GM21576 (cell line): ENCODE measurements at regions not wholly inside any gene's neighbourhood (a gene's known extent, or its start where the extent isn't known, plus 50 kb on each side); places are given as distances from the start of the nearest gene placed in this dataset.
A peak's percentile ranks its signal among the peaks of the same experiment; 100 is the strongest.

Source experiments
- ATAC-seq: cut with Tn5 transposase; IDR thresholded peaks from one replicate; pipeline ENCODE4 v1.9.1; 2021; ENCODE audit warnings: mild to moderate bottlenecking, moderate library complexity; ENCODE audit not compliant: unreplicated experiment

- ATAC-seq, result no peak
Observed at GRCh38 chr11:116109228-116109627, 605.0 kb upstream of the CADM1 start.

- no peak for ATAC-seq
Observed at GRCh38 chr11:116108161-116108560, 603.9 kb upstream of the CADM1 start.

DNA sequence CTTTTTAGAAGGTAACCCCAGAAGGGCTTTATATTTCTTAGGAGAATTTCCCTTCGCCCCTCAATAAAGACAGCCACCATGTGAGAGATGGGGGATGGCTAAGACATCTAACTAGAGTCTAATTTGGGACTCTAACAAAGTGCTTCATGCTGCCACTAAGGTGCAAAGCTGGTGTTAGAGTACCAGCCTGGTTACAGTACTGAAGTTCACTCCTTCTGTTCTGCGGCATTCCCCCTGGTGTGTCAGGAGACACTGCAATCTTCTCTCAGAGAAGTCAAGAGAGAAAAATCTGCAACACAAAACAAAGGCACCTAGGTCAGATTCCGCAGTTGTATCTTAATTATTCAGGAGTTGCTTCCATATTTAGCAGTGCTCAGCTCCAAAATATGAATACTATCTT, 603.0 kb upstream of the CADM1 start:
- ATAC-seq, result no peak

GRCh38 chr11:116104498-116105174, 600.4 kb upstream of the CADM1 start:
- no peak for ATAC-seq

- no peak for ATAC-seq
Observed at GRCh38 chr11:116101902-116102301, 597.7 kb upstream of the CADM1 start.

- no peak for ATAC-seq
Observed at GRCh38 chr11:116100016-116100415, 595.8 kb upstream of the CADM1 start.

DNA sequence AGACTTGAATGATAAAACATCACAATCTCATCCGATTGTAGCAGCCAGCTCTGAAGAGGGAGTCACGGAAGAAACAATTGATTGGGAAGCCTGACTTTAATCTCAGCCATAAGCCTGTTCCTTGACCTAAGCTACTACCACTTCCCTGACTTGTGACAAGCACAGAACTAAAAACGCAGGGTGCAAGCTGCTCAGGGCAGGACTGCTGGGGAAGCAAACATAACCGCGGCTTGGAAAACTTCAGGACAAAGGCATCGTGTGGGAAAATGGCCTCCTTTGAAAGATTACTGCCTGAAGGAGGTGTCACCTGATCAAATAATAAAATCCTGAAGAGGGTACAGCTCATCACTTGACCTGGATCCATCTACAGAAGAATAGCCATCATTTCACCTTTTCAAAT, 595.3 kb upstream of the CADM1 start:
- no peak for ATAC-seq

DNA sequence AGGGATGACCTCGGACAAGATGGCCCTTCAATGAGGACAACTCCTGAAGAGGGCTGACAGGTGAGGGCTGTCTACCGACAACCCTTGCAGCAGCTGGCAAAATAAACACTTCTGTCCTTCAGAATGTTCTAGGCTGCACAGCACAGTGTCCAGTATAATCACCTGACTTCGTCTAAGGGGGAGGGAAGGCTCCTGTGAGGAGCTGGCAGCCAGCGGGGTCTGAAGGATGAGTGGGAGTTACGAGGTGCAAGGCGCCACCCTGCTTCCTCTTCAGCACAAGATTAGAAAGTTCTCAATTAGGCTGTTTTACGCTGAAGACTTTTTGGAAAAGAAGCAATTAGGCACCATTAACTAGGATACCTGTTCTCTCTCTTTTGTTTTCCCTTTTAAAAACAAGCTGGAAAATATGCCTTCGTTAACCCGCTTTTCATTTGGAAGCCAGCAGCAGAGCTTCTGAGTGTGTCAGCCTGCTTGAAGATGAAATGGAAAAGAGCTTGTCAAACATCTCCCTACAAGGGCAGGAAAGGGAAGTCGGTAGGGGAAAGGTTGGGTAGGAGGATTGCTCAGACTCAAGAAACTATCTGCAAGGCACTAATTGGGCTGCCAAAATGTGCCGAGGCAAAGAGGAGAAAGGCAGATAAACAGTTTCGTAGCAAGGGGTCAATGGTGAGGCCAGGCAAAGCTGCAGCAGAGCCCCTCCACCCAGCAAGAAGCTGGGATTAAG, 592.2 kb upstream of the CADM1 start:
- ATAC-seq, result no peak

- ATAC-seq, result no peak
Observed at GRCh38 chr11:116093481-116094270, 589.5 kb upstream of the CADM1 start.

DNA sequence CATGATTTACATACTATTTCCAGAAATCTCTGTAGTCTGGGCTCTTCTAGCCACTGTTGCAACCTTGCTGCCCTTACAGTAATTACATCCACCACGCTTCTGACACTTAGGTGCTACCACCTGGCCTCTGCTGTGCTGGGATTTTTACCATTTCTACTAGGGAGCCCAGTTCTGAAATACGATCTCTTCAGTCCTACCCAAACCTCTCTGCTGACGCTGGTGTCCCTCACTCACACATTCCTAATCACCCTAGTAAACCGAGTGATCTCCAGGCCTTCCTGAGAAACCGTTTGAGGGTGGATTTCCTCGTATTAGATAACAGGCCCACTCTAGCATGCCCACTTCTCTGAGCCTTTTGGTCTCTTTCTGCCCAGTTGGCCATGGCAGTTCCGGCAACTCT, 588.9 kb upstream of the CADM1 start:
- no peak for ATAC-seq

DNA sequence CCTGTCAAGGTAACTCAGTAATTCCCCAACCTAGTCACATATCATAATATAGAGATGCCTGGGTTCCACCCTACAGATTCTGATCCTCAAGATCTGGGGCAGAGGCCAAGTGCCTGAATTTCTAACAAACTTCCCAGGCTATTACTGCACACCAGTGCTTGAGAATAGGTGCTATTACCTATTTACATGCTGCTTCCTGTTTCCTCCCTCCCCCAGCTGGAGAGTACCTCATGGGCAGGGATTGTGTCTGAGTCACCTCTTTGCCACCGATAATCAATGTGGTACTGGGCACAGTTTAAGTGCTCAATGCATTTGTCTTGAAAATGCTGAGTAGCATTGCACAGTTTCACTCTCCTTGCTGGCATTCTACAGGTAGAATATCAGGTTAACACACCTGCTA, 582.2 kb upstream of the CADM1 start:
- ATAC-seq, result no peak

DNA sequence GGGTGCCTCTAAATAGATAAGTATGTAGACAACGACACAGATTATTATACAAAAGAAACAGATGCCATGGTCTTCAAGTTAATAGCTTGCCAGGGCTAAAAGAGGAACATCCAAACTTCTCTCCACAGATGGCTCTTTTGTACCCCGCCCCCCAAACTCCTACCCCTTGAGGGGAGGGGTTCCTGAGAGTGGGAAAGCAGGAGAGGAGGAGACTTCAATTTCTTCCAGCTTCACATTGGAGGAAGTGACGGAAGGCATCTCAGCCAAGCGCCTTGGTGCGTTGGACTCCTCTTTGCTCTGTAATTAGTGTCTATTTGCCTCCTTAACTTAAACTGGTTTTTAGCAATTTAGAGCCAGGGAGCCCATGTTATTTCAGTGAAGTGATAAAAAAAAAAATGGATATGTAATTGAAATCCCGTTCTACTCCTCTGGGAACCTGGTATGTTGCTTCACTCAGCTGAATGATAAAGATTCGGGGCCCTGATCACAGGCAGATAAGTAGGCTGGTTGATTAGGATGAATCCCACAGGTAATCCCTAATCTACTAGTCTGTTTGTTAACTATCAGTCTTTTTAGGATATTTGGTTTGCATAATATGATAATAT, 580.9 kb upstream of the CADM1 start:
- no peak for ATAC-seq

GRCh38 chr11:116084511-116084910, 580.3 kb upstream of the CADM1 start:
- no peak for ATAC-seq

GRCh38 chr11:116082256-116082655, 578.0 kb upstream of the CADM1 start:
- no peak for ATAC-seq

DNA sequence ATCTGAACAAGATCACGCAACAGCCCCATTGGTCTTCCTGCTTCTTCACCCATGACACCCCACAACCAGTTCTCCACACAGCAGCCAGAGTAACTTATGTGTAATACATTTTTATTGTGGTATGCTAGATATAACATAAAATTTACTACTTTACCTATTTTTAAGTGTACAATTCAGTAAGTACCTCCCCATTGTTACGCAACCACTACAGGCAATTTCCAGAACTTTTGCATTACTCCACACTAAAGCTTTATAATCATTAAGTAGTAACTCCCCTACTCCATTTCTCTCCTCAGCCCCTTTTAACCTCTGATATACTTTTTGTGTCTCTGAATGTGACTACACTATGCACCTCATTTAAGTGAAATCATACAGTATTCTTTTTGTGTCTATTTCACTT, 575.4 kb upstream of the CADM1 start:
- no peak for ATAC-seq

GRCh38 chr11:116078101-116078591, 573.9 kb upstream of the CADM1 start:
- ATAC-seq, result no peak

- no peak for ATAC-seq
Observed at GRCh38 chr11:116077092-116077491, 572.9 kb upstream of the CADM1 start.

DNA sequence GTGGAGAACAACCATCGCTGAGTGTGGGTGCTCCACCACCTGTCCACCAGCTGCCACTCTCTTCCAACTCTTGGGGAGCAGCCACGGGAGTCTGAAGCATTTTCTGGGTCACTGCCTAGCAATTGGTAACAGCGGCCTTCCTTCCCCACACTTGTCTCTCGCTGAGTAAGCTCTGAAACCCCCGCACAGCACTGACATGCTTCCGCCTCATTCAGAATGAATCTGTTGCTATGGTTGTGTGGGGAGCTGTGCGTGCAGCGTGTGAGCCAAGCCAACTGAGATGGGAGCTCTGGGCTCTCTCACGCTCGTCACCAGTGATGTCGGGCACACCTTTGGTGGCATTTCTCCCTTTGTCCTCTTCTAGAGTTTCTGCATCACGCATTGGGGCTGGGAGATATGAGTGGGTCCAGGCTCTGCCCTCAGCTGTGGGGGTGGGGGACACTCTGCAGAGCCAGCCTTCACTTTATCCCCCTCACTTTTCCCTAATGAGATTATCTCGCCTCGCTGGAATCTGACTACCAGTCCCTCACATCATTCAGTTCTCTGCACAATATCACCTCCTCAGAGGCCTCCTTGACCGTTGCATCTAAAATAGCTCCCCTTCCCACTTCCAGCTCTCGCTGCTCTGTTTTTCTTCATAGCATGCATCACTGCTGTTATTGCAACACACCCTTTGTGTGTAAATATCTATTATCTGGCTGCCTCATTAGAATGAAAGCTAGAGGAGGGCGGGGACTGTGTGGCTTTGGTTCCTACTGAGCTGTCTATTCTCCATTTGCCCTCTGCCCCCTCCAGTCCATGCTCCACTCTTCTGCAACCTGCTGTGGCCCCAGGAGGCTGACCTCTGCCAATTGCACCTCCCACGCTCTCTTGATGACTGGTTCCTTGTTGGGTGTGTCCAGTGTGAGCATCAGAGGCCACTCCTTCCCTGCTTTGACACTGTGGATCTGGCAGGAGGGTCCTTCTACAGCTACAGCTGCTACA, 569.9 kb upstream of the CADM1 start:
- ATAC-seq, result peak; percentile 78

DNA sequence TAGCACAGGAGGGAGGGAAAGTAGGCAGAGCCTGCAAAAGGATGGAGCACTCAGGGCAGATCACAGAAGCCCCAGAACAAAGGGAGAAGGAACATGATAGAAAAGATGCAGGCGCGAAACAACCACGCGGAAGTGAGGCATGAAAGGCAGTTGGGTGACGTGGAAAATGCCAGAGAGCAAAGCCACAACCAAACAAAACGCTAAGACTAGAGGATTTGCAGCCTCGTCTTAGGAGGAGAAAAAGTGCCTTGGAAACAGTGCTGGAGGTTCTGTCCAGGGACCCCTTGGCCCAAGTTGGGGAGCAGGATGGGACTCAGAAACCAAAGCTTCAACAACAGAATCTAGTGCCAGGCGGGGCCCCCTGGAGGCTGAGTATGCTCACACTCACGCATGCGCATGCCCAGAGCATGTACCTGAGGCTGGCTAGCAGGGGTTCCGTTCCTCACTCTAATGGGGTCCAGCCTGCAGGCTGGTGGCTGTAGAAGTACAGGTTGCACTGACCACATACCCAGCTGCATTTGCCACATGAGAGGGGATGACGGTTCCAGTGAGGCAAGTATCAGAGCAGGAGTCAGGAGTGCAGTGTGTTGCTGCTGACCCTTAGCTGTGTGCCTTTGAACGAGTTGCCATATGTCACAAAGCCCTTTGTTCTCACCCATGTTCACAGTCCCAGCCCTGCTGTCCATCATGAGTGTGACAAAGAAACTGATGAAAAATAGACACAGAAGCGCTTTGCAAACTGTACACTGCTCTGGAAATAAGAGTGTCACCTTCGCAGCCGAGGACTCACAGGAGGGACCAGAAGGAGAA, 568.6 kb upstream of the CADM1 start:
- ATAC-seq, result no peak
